ENCODE measurements at regions not wholly inside any gene's neighbourhood (a gene's known extent, or its start where the extent isn't known, plus 50 kb on each side); places are given as distances from the start of the nearest gene placed in this dataset.
"Not testable (repeated sequence)": the region's sequence is repeated elsewhere in the genome, so short reads cannot be mapped to it uniquely, and the experiment has no call there.

DNA sequence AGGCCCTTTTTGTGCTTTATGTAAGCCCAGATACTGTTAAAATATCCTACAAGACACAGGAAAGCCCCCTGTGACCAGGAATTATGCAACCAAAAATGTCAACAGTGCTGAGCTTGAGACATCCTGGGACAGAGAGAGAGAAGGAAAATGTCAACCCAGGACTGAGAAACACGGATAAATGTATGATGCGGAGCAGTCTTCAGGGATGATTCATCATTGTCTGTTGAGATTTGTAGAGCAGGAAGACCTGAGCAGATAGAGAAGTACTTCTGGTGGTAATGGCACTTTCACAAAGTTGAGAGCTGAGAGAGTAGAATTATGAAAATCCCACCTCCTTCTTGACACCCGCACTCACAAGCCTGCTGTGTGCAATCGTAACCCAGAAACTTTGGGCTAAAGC is 330.1 kb upstream of the FRG1 start:
- not testable (repeated sequence) for H3K9me3 ChIP-seq (ENCODE audit: control insufficient read depth, insufficient read depth, low read length); H3K9ac ChIP-seq (ENCODE audit: low read depth, low read length); H3K4me3 ChIP-seq (ENCODE audit: low read depth, low read length); H3K36me3 ChIP-seq (ENCODE audit: control insufficient read depth, insufficient read depth, low read length); H3K27me3 ChIP-seq (ENCODE audit: control insufficient read depth, insufficient read depth, low read length); H3K4me1 ChIP-seq (ENCODE audit: control insufficient read depth, insufficient read depth, low read length)

DNA sequence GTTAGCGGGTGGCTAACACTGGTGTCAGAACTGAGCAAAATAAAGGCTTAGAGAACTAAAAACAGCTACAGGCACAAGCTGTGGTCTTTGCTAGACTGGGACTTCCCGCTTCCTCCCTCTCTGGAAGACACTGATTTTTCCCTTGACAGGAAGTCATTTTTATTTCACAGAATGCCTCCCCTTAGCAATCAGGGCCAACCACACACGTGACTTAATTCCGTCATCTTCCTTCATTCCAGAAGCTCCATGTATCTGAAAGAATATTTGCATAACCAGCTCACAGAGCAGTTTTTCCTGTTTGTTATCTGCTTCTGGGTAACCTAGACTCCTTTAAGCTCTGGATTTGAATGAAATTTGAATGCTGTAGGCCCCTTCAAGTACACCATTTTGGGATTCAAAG is 327.5 kb upstream of the FRG1 start:
- H3K9ac ChIP-seq (ENCODE audit: low read depth, low read length) = no peak overlapping the region
- H3K9me3 ChIP-seq (ENCODE audit: control insufficient read depth, insufficient read depth, low read length) = no peaks in the 10 kb centered on the region
- H3K27me3 ChIP-seq (ENCODE audit: control insufficient read depth, insufficient read depth, low read length) = no peaks in the 10 kb centered on the region
- H3K4me1 ChIP-seq (ENCODE audit: control insufficient read depth, insufficient read depth, low read length) = no peaks in the 10 kb centered on the region
- H3K36me3 ChIP-seq (ENCODE audit: control insufficient read depth, insufficient read depth, low read length) = no peaks in the 10 kb centered on the region
- H3K4me3 ChIP-seq (ENCODE audit: low read depth, low read length) = no peak overlapping the region

DNA sequence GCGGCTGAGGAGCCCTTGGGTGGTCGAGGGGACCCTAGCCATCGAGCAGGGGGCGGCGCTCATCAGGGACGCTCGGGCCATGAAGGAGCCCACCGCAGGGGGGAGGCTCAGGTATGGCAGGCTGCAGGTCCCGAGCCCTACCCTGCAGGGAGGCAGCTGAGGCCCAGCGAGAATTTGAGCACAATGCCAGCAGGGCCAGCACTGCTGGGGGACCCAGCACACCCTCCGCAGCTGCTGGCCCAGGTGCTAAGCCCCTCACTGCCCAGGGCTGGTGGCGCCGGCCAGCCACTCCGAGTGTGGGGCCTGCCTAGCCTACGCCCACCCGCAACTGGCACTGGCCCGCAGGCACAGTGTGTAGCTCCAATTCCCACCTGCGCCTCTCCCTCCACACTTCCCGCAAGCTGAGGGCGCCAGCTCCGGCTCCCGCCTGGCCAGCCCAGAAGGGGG is 325.4 kb upstream of the FRG1 start:
- Histone ChIP-seq H3K4me3 (ENCODE audit: low read depth, low read length) (no peak overlapping the region), H3K4me1 (ENCODE audit: control insufficient read depth, insufficient read depth, low read length) (no peaks in the 10 kb centered on the region), H3K9me3 (ENCODE audit: control insufficient read depth, insufficient read depth, low read length) (no peaks in the 10 kb centered on the region), H3K9ac (ENCODE audit: low read depth, low read length) (no peak overlapping the region), H3K27me3 (ENCODE audit: control insufficient read depth, insufficient read depth, low read length) (no peaks in the 10 kb centered on the region), H3K36me3 (ENCODE audit: control insufficient read depth, insufficient read depth, low read length) (no peaks in the 10 kb centered on the region)

DNA sequence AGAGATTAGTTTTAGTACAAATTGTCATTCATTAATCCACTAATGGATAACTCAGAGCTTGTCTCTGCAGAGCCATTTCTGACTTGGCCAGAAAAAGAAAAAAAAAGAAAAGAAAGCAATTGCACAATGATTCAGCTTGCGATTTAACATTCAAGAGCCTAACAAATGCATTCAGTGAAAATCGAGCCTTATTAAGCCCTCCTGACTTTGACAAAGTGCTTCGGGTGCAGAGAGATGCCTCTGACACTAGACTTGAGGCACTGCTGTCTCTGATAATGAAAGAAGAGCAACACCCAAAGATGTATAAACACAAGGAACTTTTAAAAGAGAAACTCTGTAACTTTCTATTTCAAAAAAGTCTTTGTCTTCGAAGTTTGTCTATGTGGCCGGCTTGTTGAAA is 322.9 kb upstream of the FRG1 start:
- not testable (repeated sequence) for H3K27me3 ChIP-seq (ENCODE audit: control insufficient read depth, insufficient read depth, low read length); H3K36me3 ChIP-seq (ENCODE audit: control insufficient read depth, insufficient read depth, low read length); H3K9me3 ChIP-seq (ENCODE audit: control insufficient read depth, insufficient read depth, low read length); H3K9ac ChIP-seq (ENCODE audit: low read depth, low read length); H3K4me1 ChIP-seq (ENCODE audit: control insufficient read depth, insufficient read depth, low read length); H3K4me3 ChIP-seq (ENCODE audit: low read depth, low read length)

DNA sequence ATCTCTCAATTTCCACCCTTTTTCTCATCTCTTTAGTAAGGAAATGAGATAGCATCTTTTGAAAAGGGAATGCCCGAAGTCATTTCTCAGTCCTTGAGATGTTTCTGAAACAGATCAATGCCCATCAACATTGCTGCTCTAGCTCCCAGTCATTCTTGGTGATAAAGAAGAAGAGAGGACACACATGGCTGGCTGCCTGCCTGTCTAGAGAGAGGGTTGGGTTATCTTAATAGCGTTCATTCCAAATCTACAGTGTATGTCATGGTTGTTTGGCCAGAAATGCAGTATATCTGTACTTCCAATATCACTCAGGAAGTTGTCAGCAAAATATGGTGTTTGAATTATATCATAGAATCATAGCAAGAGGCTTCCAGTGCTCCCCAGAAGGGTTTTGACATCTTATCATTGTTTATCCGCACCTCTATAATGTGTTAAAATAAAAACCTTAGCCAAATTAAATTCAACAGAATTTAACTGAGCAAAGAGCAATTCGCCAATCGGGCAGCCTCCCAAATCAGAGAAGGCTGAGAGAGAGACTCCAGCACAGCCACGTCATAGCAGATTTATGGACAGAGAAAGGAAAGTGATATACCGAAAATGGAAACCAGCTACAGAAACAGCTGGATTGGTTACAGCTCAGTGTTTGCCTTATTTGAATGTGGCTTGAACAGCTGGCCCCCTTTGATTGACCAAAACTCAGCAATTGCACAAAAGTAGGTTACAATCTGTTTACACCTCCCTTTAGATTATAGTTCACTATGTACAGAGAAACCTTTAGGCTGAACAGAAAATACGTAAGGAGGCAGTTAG is 321.0 kb upstream of the FRG1 start:
- H3K27me3 ChIP-seq (ENCODE audit: control insufficient read depth, insufficient read depth, low read length); H3K36me3 ChIP-seq (ENCODE audit: control insufficient read depth, insufficient read depth, low read length); H3K9me3 ChIP-seq (ENCODE audit: control insufficient read depth, insufficient read depth, low read length); H3K4me1 ChIP-seq (ENCODE audit: control insufficient read depth, insufficient read depth, low read length); H3K4me3 ChIP-seq (ENCODE audit: low read depth, low read length); H3K9ac ChIP-seq (ENCODE audit: low read depth, low read length): not testable (repeated sequence)

DNA sequence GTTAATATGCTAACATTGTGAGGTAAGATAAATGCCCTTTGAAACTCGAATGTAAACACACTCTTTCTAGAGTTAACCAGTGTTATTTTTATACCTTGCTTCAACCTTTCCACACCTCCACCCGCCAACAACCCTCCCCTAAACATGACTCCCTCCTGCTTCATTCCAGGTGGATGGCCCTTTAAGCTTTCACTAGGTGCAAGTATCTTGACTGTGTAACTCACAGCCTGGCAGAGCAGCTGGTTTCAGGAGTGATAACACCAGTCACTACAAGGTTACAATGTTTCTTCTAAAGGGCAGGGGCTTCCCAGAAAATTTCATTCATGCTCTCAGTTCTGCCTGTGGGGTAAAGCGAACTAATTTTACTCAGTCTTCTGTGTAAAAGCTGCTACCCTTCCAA is 318.1 kb upstream of the FRG1 start:
- H3K9ac ChIP-seq (ENCODE audit: low read depth, low read length); H3K4me3 ChIP-seq (ENCODE audit: low read depth, low read length); H3K4me1 ChIP-seq (ENCODE audit: control insufficient read depth, insufficient read depth, low read length); H3K9me3 ChIP-seq (ENCODE audit: control insufficient read depth, insufficient read depth, low read length); H3K36me3 ChIP-seq (ENCODE audit: control insufficient read depth, insufficient read depth, low read length); H3K27me3 ChIP-seq (ENCODE audit: control insufficient read depth, insufficient read depth, low read length): not testable (repeated sequence)

DNA sequence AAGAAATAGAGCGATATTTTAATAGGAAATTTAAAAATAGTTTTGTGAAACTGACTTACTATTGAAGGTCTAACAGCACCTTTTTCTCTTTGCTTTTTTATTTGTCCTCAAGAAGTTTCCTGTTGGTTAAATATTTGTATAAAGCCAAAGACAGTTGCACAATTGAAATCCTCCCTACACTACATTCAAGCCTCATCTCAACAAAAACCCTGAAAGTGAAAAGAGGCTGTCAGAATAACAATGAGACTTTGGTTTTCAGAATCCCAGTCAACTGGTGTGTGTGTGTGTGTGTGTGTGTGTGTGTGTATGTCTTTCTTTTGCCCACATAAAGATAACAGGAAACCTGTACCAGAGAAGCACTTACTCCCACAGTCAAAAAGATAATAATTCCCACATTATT is 313.6 kb upstream of the FRG1 start:
- H3K27me3 ChIP-seq (ENCODE audit: control insufficient read depth, insufficient read depth, low read length); H3K4me3 ChIP-seq (ENCODE audit: low read depth, low read length); H3K36me3 ChIP-seq (ENCODE audit: control insufficient read depth, insufficient read depth, low read length); H3K9ac ChIP-seq (ENCODE audit: low read depth, low read length); H3K4me1 ChIP-seq (ENCODE audit: control insufficient read depth, insufficient read depth, low read length); H3K9me3 ChIP-seq (ENCODE audit: control insufficient read depth, insufficient read depth, low read length): not testable (repeated sequence)

DNA sequence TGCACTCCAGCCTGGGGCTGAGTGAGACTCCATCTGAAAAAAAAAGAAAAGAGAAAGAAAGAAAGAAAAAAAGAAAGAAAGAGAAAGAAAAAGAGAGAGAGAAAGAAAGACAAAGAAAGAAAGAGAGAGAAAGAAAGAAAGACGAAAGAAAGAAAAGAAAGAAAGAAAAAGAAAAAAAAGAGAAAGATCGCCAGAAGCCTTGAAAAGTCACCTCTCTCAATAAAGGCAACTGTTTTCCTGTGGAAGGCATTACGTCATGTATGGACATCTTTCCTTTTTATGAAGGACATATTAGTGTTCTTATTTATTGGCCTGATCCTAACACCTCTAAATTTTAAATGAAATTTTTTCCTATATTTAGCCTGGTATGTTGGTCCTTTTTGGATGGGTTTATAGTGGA is 310.9 kb upstream of the FRG1 start:
- not testable (repeated sequence) for H3K9me3 ChIP-seq (ENCODE audit: control insufficient read depth, insufficient read depth, low read length)

DNA sequence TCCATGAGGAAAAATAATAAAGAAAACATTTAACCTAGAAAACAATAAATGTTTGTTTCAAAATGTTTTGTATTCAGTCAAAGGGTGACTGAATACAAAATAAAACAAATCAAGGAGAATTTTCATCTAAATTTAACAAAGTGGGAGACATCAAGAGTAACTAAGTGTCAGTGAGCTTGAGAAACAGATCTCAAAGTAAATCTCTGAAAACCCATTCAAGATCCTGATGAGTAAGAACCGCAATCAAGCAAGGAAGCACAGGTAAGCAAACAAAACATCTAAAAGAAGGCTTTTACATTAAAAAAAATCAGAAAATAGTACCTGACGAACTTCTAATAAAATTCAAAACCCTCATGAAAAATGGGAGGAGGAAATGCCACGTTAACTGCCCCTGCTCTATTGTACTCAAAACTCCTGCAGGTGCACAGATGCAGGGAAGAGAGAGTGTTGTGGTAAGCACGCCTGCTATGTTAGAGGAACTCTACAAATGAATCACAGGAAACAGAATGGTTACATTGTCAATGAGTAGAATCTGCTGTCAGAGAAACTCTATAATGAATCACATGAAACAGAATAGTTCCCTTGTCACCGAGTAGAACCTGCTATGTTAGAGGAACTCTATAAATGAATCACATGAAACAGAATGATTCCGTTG is 309.6 kb upstream of the FRG1 start:
- H3K9ac ChIP-seq (ENCODE audit: low read depth, low read length); H3K9me3 ChIP-seq (ENCODE audit: control insufficient read depth, insufficient read depth, low read length); H3K4me1 ChIP-seq (ENCODE audit: control insufficient read depth, insufficient read depth, low read length); H3K27me3 ChIP-seq (ENCODE audit: control insufficient read depth, insufficient read depth, low read length); H3K36me3 ChIP-seq (ENCODE audit: control insufficient read depth, insufficient read depth, low read length); H3K4me3 ChIP-seq (ENCODE audit: low read depth, low read length): not testable (repeated sequence)

More for the DNA sequence above, 310.9 kb upstream of the FRG1 start:
- H3K27me3 ChIP-seq (ENCODE audit: control insufficient read depth, insufficient read depth, low read length); H3K4me1 ChIP-seq (ENCODE audit: control insufficient read depth, insufficient read depth, low read length); H3K36me3 ChIP-seq (ENCODE audit: control insufficient read depth, insufficient read depth, low read length); H3K9ac ChIP-seq (ENCODE audit: low read depth, low read length); H3K4me3 ChIP-seq (ENCODE audit: low read depth, low read length): not testable (repeated sequence)

DNA sequence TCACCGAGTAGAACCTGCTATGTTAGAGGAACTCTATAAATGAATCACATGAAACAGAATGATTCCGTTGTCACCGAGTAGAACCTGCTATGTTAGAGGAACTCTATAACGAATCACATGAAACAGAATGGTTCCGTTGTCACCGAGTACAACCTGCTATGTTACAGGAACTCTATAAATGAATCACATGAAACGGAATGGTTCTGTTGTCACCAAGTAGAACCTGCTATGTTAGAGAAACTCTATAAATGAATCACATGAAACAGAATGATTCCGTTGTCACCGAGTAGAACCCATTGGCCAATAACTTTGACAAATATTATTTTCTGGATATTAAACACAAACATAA is 309.1 kb upstream of the FRG1 start:
- not testable (repeated sequence) for H3K9me3 ChIP-seq (ENCODE audit: control insufficient read depth, insufficient read depth, low read length); H3K27me3 ChIP-seq (ENCODE audit: control insufficient read depth, insufficient read depth, low read length); H3K4me3 ChIP-seq (ENCODE audit: low read depth, low read length); H3K36me3 ChIP-seq (ENCODE audit: control insufficient read depth, insufficient read depth, low read length); H3K4me1 ChIP-seq (ENCODE audit: control insufficient read depth, insufficient read depth, low read length); H3K9ac ChIP-seq (ENCODE audit: low read depth, low read length)

DNA sequence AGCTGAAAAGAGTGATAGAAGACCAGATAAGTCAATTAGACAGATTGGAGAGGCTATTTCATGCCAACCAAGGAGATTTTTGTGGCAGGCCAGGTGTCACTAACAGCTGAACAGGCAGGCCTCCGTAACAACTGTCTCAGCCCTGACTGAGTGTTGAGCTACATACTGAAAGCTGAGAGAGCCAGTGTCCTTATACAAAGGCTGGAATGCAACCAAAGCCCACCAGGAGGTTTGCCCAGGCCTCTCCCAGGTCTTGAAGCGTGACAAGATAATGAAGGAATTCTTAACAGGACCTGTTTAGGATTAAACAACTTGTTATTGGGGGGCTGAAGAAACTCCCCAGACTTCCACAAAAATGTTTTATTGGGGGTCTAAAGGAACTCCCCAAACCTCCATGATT is 290.2 kb upstream of the FRG1 start:
- H3K4me1 ChIP-seq (ENCODE audit: control insufficient read depth, insufficient read depth, low read length); H3K9ac ChIP-seq (ENCODE audit: low read depth, low read length); H3K9me3 ChIP-seq (ENCODE audit: control insufficient read depth, insufficient read depth, low read length); H3K27me3 ChIP-seq (ENCODE audit: control insufficient read depth, insufficient read depth, low read length); H3K4me3 ChIP-seq (ENCODE audit: low read depth, low read length); H3K36me3 ChIP-seq (ENCODE audit: control insufficient read depth, insufficient read depth, low read length): not testable (repeated sequence)

DNA sequence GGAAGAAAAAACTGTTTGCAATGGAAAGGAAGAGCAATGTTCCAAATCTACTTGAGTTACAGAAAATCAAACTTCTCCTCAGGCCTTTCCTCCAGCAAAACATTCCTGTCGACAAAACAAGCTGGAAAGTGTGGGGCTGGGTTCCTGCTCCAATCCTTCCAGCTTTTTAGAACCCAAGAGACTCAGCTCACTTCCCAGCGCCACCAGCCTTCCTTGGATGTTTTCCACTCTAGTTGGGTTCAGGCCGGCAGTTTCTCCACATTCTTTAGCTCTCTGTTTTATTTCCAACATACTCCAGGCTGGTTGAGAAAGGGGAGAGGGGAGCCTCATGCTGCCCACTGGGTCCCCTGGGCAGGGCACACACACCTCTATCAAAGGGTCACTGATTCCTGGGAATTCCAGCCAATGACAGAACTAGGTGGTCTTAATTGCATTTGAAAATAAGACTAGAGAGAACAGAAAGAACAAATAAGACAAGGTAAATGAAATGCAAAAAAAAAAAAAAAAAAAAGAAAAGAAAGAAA is 287.5 kb upstream of the FRG1 start:
- not testable (repeated sequence) for H3K4me3 ChIP-seq (ENCODE audit: low read depth, low read length); H3K9me3 ChIP-seq (ENCODE audit: control insufficient read depth, insufficient read depth, low read length); H3K36me3 ChIP-seq (ENCODE audit: control insufficient read depth, insufficient read depth, low read length); H3K9ac ChIP-seq (ENCODE audit: low read depth, low read length); H3K27me3 ChIP-seq (ENCODE audit: control insufficient read depth, insufficient read depth, low read length); H3K4me1 ChIP-seq (ENCODE audit: control insufficient read depth, insufficient read depth, low read length)

Data from iPS-15b (cell line).